Heart left ventricle (tissue), 13 donors: ENCODE measurements at regions not wholly inside any gene's neighbourhood (a gene's known extent, or its start where the extent isn't known, plus 50 kb on each side); places are given as distances from the start of the nearest gene placed in this dataset.

Source experiments
- POLR2A ChIP-seq, 2 donors: fragments of 450-650 bp; IDR thresholded peaks; one replicate each; pipeline ENCODE4 v1.6.1; 2017; ENCODE audit warnings: antibody characterized with exemption in 2 of 2, mild to moderate bottlenecking in 2 of 2, moderate library complexity in 2 of 2
- TF ChIP-seq, protein P1 (sequence below), 12 donors: fragments of 200-600 bp; sonication (generic) in 4 of 12; IDR thresholded peaks; one replicate each; pipeline versions ENCODE4 v1.5.0 to v1.8.0; 2018 to 2022; ENCODE audit warnings: antibody characterized with exemption in 12 of 12, mild to moderate bottlenecking in 5 of 12
- donor health status: ischemic (EF 13 %, LVEDD 7.1; RV severe dilation, severe dysfunction).
- donor health status: DM: no; HTN: yes; CAD: no.
- donor health status: DM: no; HTN: no; CAD: no.
- donor health status: ischemic (EF 25% LVEDD 6.9; RV normal size, moderate dysfunction).
- donor health status: ischemic (EF 25% LVEDD 5.7; RV mildly dilated, moderate dysfunction).
- donor health status: ischemic (EF 35%, LVEDD 5.7; RV mildly dilated, moderate dysfunction).
- donor health status: nonischemic (EF 11% LVEDD 7.7; RV severe dilation, severe dysfunction).
- donor health status: DM: yes; HTN: yes; CAD: no.
- donor health status: PGD.
- donor health status: ischemic (EF 29% LVEDD 5.4; RV normal size, mild dysfunction).
- donor health status: nonischemic (EF 23%, LVEDD 6.1; RV moderate dilation, normal function).

DNA sequence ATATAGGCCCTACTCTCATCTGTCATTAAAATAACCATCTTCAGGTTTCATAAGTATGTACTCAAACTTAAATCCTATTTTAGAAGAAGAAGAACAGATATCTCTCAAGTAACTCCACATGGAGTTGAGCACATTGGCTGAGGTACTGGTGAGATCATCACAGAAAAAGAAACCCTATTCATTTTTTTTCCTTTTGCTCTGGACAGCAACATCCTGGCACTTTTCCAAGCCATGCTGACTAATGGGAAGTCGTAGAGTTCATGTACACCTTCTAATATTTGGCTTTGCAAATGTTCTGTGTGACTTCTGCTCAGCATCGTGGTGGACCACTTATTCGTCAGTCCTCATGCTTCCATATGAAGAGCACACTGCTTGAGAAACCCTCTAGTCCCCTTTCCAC, 336.0 kb upstream of the KCNH8 start:
- TF ChIP-seq, protein P1, sequence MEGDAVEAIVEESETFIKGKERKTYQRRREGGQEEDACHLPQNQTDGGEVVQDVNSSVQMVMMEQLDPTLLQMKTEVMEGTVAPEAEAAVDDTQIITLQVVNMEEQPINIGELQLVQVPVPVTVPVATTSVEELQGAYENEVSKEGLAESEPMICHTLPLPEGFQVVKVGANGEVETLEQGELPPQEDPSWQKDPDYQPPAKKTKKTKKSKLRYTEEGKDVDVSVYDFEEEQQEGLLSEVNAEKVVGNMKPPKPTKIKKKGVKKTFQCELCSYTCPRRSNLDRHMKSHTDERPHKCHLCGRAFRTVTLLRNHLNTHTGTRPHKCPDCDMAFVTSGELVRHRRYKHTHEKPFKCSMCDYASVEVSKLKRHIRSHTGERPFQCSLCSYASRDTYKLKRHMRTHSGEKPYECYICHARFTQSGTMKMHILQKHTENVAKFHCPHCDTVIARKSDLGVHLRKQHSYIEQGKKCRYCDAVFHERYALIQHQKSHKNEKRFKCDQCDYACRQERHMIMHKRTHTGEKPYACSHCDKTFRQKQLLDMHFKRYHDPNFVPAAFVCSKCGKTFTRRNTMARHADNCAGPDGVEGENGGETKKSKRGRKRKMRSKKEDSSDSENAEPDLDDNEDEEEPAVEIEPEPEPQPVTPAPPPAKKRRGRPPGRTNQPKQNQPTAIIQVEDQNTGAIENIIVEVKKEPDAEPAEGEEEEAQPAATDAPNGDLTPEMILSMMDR (IDR thresholded peaks at IDR 0.05) = no peak
- TF ChIP-seq POLR2A (IDR thresholded peaks at IDR 0.05) = no peak
